Testis (tissue), 2 donors: ENCODE measurements at regions not wholly inside any gene's neighbourhood (a gene's known extent, or its start where the extent isn't known, plus 50 kb on each side); places are given as distances from the start of the nearest gene placed in this dataset.

Source experiments
- CTCF ChIP-seq, 3 experiments: fragments of 450-650 bp in 2 of 3; fragments of 200-600 bp in 1 of 3; sonication (generic) in 1 of 3; IDR thresholded peaks; one replicate each; pipeline ENCODE4 v1.5.1; 2016 to 2019; ENCODE audit warnings: antibody characterized with exemption in 3 of 3, mild to moderate bottlenecking in 2 of 3, moderate library complexity in 1 of 3
- POLR2A ChIP-seq: fragments of 450-650 bp; IDR thresholded peaks from one replicate; pipeline ENCODE4 v1.6.1; 2017; ENCODE audit warnings: antibody characterized with exemption, mild to moderate bottlenecking, moderate library complexity

GRCh38 chr5:54630738-54631359 is 113.3 kb downstream of the SNX18 start:
- TF ChIP-seq POLR2A: no peak
- TF ChIP-seq CTCF (IDR thresholded peaks at IDR 0.05): no peak
